IMR-90 (cell line): ENCODE measurements at regions not wholly inside any gene's neighbourhood (a gene's known extent, or its start where the extent isn't known, plus 50 kb on each side); places are given as distances from the start of the nearest gene placed in this dataset.

Experiments
- ATAC-seq: fragments of 200-7000 bp; cut with Tn5 transposase; 2 replicates; pipeline ENCODE4 v1.9.1; 2020; ENCODE audit warnings: low read depth, mild to moderate bottlenecking, moderate library complexity
- BruUV-seq: library from RNA; stranded (reverse); fragments of 400-500 nt; replicated peaks from 2 replicates; lab custom pipeline; 2021; lab: Mats Ljungman, UMichigan
- CTCF ChIA-PET: fragments of 300-600 bp; formaldehyde crosslinking; extraction: SDS; loops from one replicate; lab custom pipeline; 2021; ENCODE audit warnings: antibody characterized with exemption; lab: Yijun Ruan, JAX
- POLR2A ChIA-PET: fragments of 300-600 bp; sonication (Branson Sonifier 250); formaldehyde crosslinking; loops from one replicate; lab custom pipeline; 2022; ENCODE audit warnings: antibody characterized with exemption; ENCODE audit not compliant: unreplicated experiment; lab: Charles Lee
- DNase-seq: peaks from one replicate; pipeline ENCODE4 v3.0.0; 2013
- H2AFZ ChIP-seq: replicated peaks from 2 replicates; pipeline ENCODE3; 2013; ENCODE audit warnings: low read length, mild to moderate bottlenecking; ENCODE audit not compliant: poor library complexity
- H2AK5ac ChIP-seq: 2 replicates; pipeline ENCODE4 v1.6.1; 2013; ENCODE audit warnings: low read depth, low read length, inconsistent platforms
- H2AK9ac ChIP-seq: replicated peaks from 2 replicates; pipeline ENCODE3; 2013; ENCODE audit warnings: mild to moderate bottlenecking, low read depth, low read length, moderate library complexity; ENCODE audit not compliant: poor library complexity
- H2BK120ac ChIP-seq: 2 replicates; pipeline ENCODE4 v1.6.1; 2013; ENCODE audit warnings: low read depth, low read length, inconsistent platforms
- H2BK15ac ChIP-seq: 3 replicates; pipeline ENCODE4 v1.6.1; 2013; ENCODE audit warnings: low read depth, low read length, inconsistent platforms
- H2BK20ac ChIP-seq: 2 replicates; pipeline ENCODE4 v1.6.1; 2013; ENCODE audit warnings: low read depth, mild to moderate bottlenecking, inconsistent platforms, low read length, moderate library complexity
- H2BK5ac ChIP-seq: 2 replicates; pipeline ENCODE4 v1.6.1; 2013; ENCODE audit warnings: mild to moderate bottlenecking, low read depth, low read length, inconsistent platforms; ENCODE audit not compliant: poor library complexity, severe bottlenecking
- H3K14ac ChIP-seq: replicated peaks from 2 replicates; pipeline ENCODE4 v1.6.1; 2013; ENCODE audit warnings: low read depth, low read length, inconsistent platforms
- H3K18ac ChIP-seq: 2 replicates; pipeline ENCODE4 v1.6.1; 2013; ENCODE audit warnings: low read depth, low read length, control low read depth
- H3K23ac ChIP-seq: 2 replicates; pipeline ENCODE4 v1.6.1; 2013; ENCODE audit warnings: low read depth, low read length, inconsistent platforms
- H3K27ac ChIP-seq: 2 replicates; pipeline ENCODE4 v1.5.1; 2013; ENCODE audit warnings: mild to moderate bottlenecking, control low read depth, low read length; ENCODE audit not compliant: insufficient read depth
- H3K27me3 ChIP-seq: 2 replicates; pipeline ENCODE4 v1.6.1; 2013; ENCODE audit warnings: low read length; ENCODE audit not compliant: control insufficient read depth, insufficient read depth
- H3K36me3 ChIP-seq: 2 replicates; pipeline ENCODE4 v1.6.1; 2013; ENCODE audit warnings: low read length, mixed read lengths; ENCODE audit not compliant: control insufficient read depth, insufficient read depth
- H3K4ac ChIP-seq: 2 replicates; pipeline ENCODE4 v1.6.1; 2013; ENCODE audit warnings: low read depth, low read length, inconsistent platforms
- H3K4me1 ChIP-seq: 2 replicates; pipeline ENCODE4 v1.6.1; 2013; ENCODE audit warnings: low read length, mixed read lengths; ENCODE audit not compliant: control insufficient read depth, insufficient read depth
- H3K4me2 ChIP-seq: 2 replicates; pipeline ENCODE4 v1.6.1; 2013; ENCODE audit warnings: low read depth, mild to moderate bottlenecking, control low read depth, low read length, moderate library complexity
- H3K4me3 ChIP-seq: 2 replicates; pipeline ENCODE4 v1.5.1; 2013; ENCODE audit warnings: low read depth, mild to moderate bottlenecking, control low read depth, low read length, moderate library complexity; ENCODE audit not compliant: insufficient read depth
- H3K56ac ChIP-seq: 2 replicates; pipeline ENCODE4 v1.6.1; 2013; ENCODE audit warnings: low read length, inconsistent platforms; ENCODE audit not compliant: insufficient read depth; ENCODE audit errors: extremely low read depth
- H3K79me1 ChIP-seq, 2 experiments: 2 replicates each; pipeline ENCODE4 v1.6.1; 2013; ENCODE audit warnings: low read length in 2 of 2, inconsistent platforms in 1 of 2, low read depth in 1 of 2
- H3K9ac ChIP-seq: 2 replicates; pipeline ENCODE4 v1.6.1; 2013; ENCODE audit warnings: low read depth, low read length, control low read depth
- H3K9me1 ChIP-seq: 2 replicates; pipeline ENCODE4 v1.6.1; 2013; ENCODE audit warnings: low read length, inconsistent platforms; ENCODE audit not compliant: insufficient read depth
- H3K9me3 ChIP-seq: 2 replicates; pipeline ENCODE4 v1.6.1; 2013; ENCODE audit warnings: low read length; ENCODE audit not compliant: control insufficient read depth, insufficient read depth
- H4K20me1 ChIP-seq: 2 replicates; pipeline ENCODE4 v1.6.1; 2013; ENCODE audit warnings: low read length, inconsistent platforms; ENCODE audit not compliant: insufficient read depth
- H4K5ac ChIP-seq: 2 replicates; pipeline ENCODE4 v1.6.1; 2013; ENCODE audit warnings: mild to moderate bottlenecking, low read depth, low read length, control low read depth
- H4K8ac ChIP-seq, 2 experiments: 2 replicates each; pipeline ENCODE4 v1.6.1; 2013; ENCODE audit warnings: low read depth in 2 of 2, low read length in 2 of 2, control low read depth in 1 of 2, inconsistent platforms in 1 of 2
- H4K91ac ChIP-seq: 2 replicates; pipeline ENCODE4 v1.6.1; 2013; ENCODE audit warnings: low read depth, low read length, inconsistent platforms; ENCODE audit not compliant: insufficient read depth
- BHLHE40 ChIP-seq: fragments of 150-350 bp; IDR thresholded peaks from 2 replicates; pipeline ENCODE4 v1.6.1; 2016; ENCODE audit warnings: mild to moderate bottlenecking, low read depth, low read length
- CEBPB ChIP-seq: IDR thresholded peaks from 2 replicates; pipeline ENCODE4 v1.6.1; 2012; ENCODE audit warnings: low read depth, low read length, improper control_type of control experiment
- CHD1 ChIP-seq: IDR thresholded peaks from 2 replicates; pipeline ENCODE4 v1.6.1; 2012; ENCODE audit warnings: low read depth, low read length, improper control_type of control experiment
- CTCF ChIP-seq: conservative IDR thresholded peaks from 2 replicates; pipeline ENCODE4 v1.5.1; 2012; ENCODE audit warnings: mild to moderate bottlenecking, low read depth, low read length, improper control_type of control experiment
- ELK1 ChIP-seq: fragments of 150-350 bp; IDR thresholded peaks from 2 replicates; pipeline ENCODE4 v1.6.1; 2016; ENCODE audit warnings: low read depth, mild to moderate bottlenecking, low read length, moderate library complexity, borderline replicate concordance
- FOS ChIP-seq: fragments of 150-350 bp; IDR thresholded peaks from 2 replicates; pipeline ENCODE4 v1.6.1; 2016; ENCODE audit warnings: low read depth, low read length
- MAFK ChIP-seq: IDR thresholded peaks from 2 replicates; pipeline ENCODE4 v1.6.1; 2012; ENCODE audit warnings: low read depth, low read length, improper control_type of control experiment
- MAZ ChIP-seq: IDR thresholded peaks from 2 replicates; pipeline ENCODE4 v1.6.1; 2012; ENCODE audit warnings: low read depth, mild to moderate bottlenecking, low read length, improper control_type of control experiment, moderate library complexity, borderline replicate concordance
- MXI1 ChIP-seq: IDR thresholded peaks from 2 replicates; pipeline ENCODE4 v1.6.1; 2012; ENCODE audit warnings: low read depth, mild to moderate bottlenecking, low read length, moderate library complexity, borderline replicate concordance
- NFE2L2 ChIP-seq: fragments of 150-350 bp; IDR thresholded peaks from 2 replicates; pipeline ENCODE4 v1.6.1; 2016; ENCODE audit warnings: low read depth, mild to moderate bottlenecking, low read length
- POLR2A ChIP-seq: IDR thresholded peaks from 2 replicates; pipeline ENCODE4 v1.6.1; 2012; ENCODE audit warnings: mild to moderate bottlenecking, low read depth, low read length
- RAD21 ChIP-seq: IDR thresholded peaks from 2 replicates; pipeline ENCODE4 v1.6.1; 2012; ENCODE audit warnings: low read length, improper control_type of control experiment
- RCOR1 ChIP-seq: IDR thresholded peaks from 2 replicates; pipeline ENCODE4 v1.6.1; 2012; ENCODE audit warnings: mild to moderate bottlenecking, low read length, improper control_type of control experiment; ENCODE audit not compliant: insufficient replicate concordance
- RFX5 ChIP-seq: IDR thresholded peaks from 2 replicates; pipeline ENCODE4 v1.8.0; 2012; ENCODE audit warnings: low read depth, mild to moderate bottlenecking, low read length, moderate library complexity
- SMC3 ChIP-seq: fragments of 150-350 bp; IDR thresholded peaks from 2 replicates; pipeline ENCODE4 v1.6.1; 2016; ENCODE audit warnings: low read depth, mild to moderate bottlenecking, antibody characterized with exemption, low read length, moderate library complexity
- USF2 ChIP-seq: fragments of 150-350 bp; IDR thresholded peaks from 2 replicates; pipeline ENCODE4 v1.6.1; 2017; ENCODE audit warnings: mild to moderate bottlenecking, antibody characterized with exemption, low read length, low read depth
- WGBS, 2 experiments: methylation state at CpG; one replicate each; pipeline versions ENCODE4 v1.1.5 to v1.1.7; 2013; ENCODE audit warnings: missing lambda C conversion rate in 2 of 2; ENCODE audit not compliant: insufficient read length in 1 of 2; ENCODE audit errors: extremely low coverage in 2 of 2; 5-methylcytosine and 5-hydroxymethylcytosine counted together
- dilution Hi-C: fragments of 300-500 bp; cut with HindIII; formaldehyde crosslinking; loops from one replicate; pipeline ENCODE4 v1.14.3; 2018; ENCODE audit warnings: low sequenced_read_pairs; ENCODE audit not compliant: unreplicated experiment
- in situ Hi-C: fragments of 300-500 bp; cut with MboI; formaldehyde crosslinking; loops from 3 replicates; pipeline ENCODE4 v1.14.3; 2019; ENCODE audit warnings: low sequenced_read_pairs, inconsistent platforms, mixed read lengths
- intact Hi-C: fragments of 100-400 bp; cut with micrococcal nuclease; formaldehyde crosslinking; loops from 2 replicates; pipeline ENCODE4 v1.10.0; 2022

- CTCF ChIA-PET: no interaction called here
- peaks cover 7% of the 10 kb centered on the region for H3K9me3 ChIP-seq
- H2BK15ac ChIP-seq: no peak overlapping the region
- H3K4me2 ChIP-seq: no peak overlapping the region
- no peak overlapping the region for H3K4ac ChIP-seq
- no peaks in the 10 kb centered on the region for H3K9me1 ChIP-seq
- no peak overlapping the region for H3K27ac ChIP-seq
- no peaks in the 10 kb centered on the region for H3K4me1 ChIP-seq
- H2BK20ac ChIP-seq: no peak overlapping the region
- no peak overlapping the region for H2AFZ ChIP-seq
- ATAC-seq: no peak
- no peaks in the 10 kb centered on the region for H3K79me1 ChIP-seq
- H2BK5ac ChIP-seq: no peak overlapping the region
- no peak overlapping the region for H3K18ac ChIP-seq
- H4K8ac ChIP-seq: no peak overlapping the region
- no peak overlapping the region for H4K91ac ChIP-seq
- intact Hi-C loops (no loop called here), in situ Hi-C loops (no loop called here), dilution Hi-C loops (no loop called here)
- H2AK5ac ChIP-seq: no peak overlapping the region
- no peaks in the 10 kb centered on the region for H4K20me1 ChIP-seq
- POLR2A ChIA-PET: no interaction called here
- H2BK120ac ChIP-seq: no peak overlapping the region
- no peak overlapping the region for H2AK9ac ChIP-seq
- no peaks in the 10 kb centered on the region for H3K36me3 ChIP-seq
- no peak overlapping the region for H3K14ac ChIP-seq
- H4K5ac ChIP-seq: no peak overlapping the region
- no peaks in the 10 kb centered on the region for H3K27me3 ChIP-seq
- 40% methylated on average over 1 of the region's 6 CpGs; no CpG with 5 or more reads in 1 of the 2 experiments for WGBS, 2 experiments
- no peak overlapping the region for H3K23ac ChIP-seq
- no peak overlapping the region for H3K56ac ChIP-seq
- TF ChIP-seq CTCF (no peak), MXI1 (no peak), SMC3 (no peak), BHLHE40 (no peak), MAFK (no peak), NFE2L2 (no peak), RAD21 (no peak), USF2 (no peak), RCOR1 (no peak), CHD1 (no peak), FOS (no peak), RFX5 (no peak), POLR2A (no peak), MAZ (no peak), CEBPB (no peak), ELK1 (no peak)
- no peak overlapping the region for H3K4me3 ChIP-seq
- BruUV-seq: no TSS peak
- no peak for DNase-seq
- H3K9ac ChIP-seq: no peak overlapping the region
These were observed 70.5 kb downstream of the DMRT2 start for GRCh38 chr9:1120500-1121165.
